Neural cell (in vitro differentiated cells): ENCODE measurements at regions not wholly inside any gene's neighbourhood (a gene's known extent, or its start where the extent isn't known, plus 50 kb on each side); places are given as distances from the start of the nearest gene placed in this dataset.

Experiments used
- H2AFZ ChIP-seq: fragments of 200-600, 300-800 bp; sonication (generic), shearing (Covaris generic); 2 replicates; pipeline ENCODE4 v1.6.0; 2014; ENCODE audit warnings: low read depth, mild to moderate bottlenecking, antibody characterized with exemption, low read length, moderate library complexity
- H3F3A ChIP-seq: fragments of 200-600 bp; shearing (Covaris generic); 2 replicates; pipeline ENCODE4 v1.6.1; 2016; ENCODE audit warnings: mild to moderate bottlenecking, moderate library complexity, mixed read lengths, antibody characterized with exemption, low read length; ENCODE audit not compliant: insufficient read depth, poor library complexity, severe bottlenecking
- H3K27ac ChIP-seq: fragments of 200-600, 300-800 bp; sonication (generic), shearing (Covaris generic); 2 replicates; pipeline ENCODE4 v1.5.1; 2014; ENCODE audit warnings: mild to moderate bottlenecking, low read length, moderate library complexity
- H3K27me3 ChIP-seq: fragments of 300-800, 200-600 bp; sonication (generic), shearing (Covaris generic); 2 replicates; pipeline ENCODE4 v1.6.0; 2014; ENCODE audit warnings: mild to moderate bottlenecking, low read depth, low read length, moderate library complexity; ENCODE audit not compliant: insufficient read depth
- H3K36me3 ChIP-seq: fragments of 300-800, 200-600 bp; sonication (generic), shearing (Covaris generic); 2 replicates; pipeline ENCODE4 v1.5.1; 2014; ENCODE audit warnings: mild to moderate bottlenecking, antibody characterized with exemption, low read length, moderate library complexity; ENCODE audit not compliant: insufficient read depth
- H3K4me2 ChIP-seq: fragments of 300-800, 200-600 bp; sonication (generic), shearing (Covaris generic); 2 replicates; pipeline ENCODE4 v1.6.0; 2014; ENCODE audit warnings: mild to moderate bottlenecking, low read length
- H3K4me3 ChIP-seq: fragments of 300-800, 200-600 bp; sonication (generic), shearing (Covaris generic); 2 replicates; pipeline ENCODE4 v1.5.1; 2014; ENCODE audit warnings: mild to moderate bottlenecking, low read length, moderate library complexity
- H3K79me2 ChIP-seq: fragments of 200-600 bp; shearing (Covaris generic); replicated peaks from 2 replicates; pipeline ENCODE4 v1.6.0; 2014; ENCODE audit warnings: mild to moderate bottlenecking, low read length, moderate library complexity; ENCODE audit not compliant: insufficient read depth
- H3K9ac ChIP-seq: fragments of 300-800, 200-600 bp; sonication (generic), shearing (Covaris generic); 2 replicates; pipeline ENCODE4 v1.6.1; 2016; ENCODE audit warnings: mild to moderate bottlenecking, low read length, mixed read lengths
- H3K9me2 ChIP-seq: fragments of 200-600 bp; shearing (Covaris generic); 2 replicates; pipeline ENCODE4 v1.6.1; 2016; ENCODE audit warnings: mild to moderate bottlenecking, low read length, mixed read lengths; ENCODE audit not compliant: insufficient read depth
- H3K9me3 ChIP-seq: fragments of 200-600, 300-800 bp; sonication (generic), shearing (Covaris generic); 2 replicates; pipeline ENCODE4 v1.6.1; 2016; ENCODE audit warnings: mild to moderate bottlenecking, mixed run types, low read length, moderate library complexity, mixed read lengths
- H4K20me1 ChIP-seq: fragments of 200-600 bp; shearing (Covaris generic); 2 replicates; pipeline ENCODE4 v1.6.1; 2016; ENCODE audit warnings: mild to moderate bottlenecking, mixed run types; ENCODE audit not compliant: insufficient read depth
- CTCF ChIP-seq: fragments of 450-650 bp; IDR thresholded peaks from 2 replicates; pipeline ENCODE4 v1.5.1; 2014; ENCODE audit warnings: antibody characterized with exemption, mild to moderate bottlenecking, moderate library complexity; ENCODE audit not compliant: poor library complexity, severe bottlenecking
- EP300 ChIP-seq: fragments of 450-650 bp; conservative IDR thresholded peaks from 2 replicates; pipeline ENCODE4 v1.6.1; 2014; ENCODE audit warnings: antibody characterized with exemption, mild to moderate bottlenecking, moderate library complexity; ENCODE audit not compliant: poor library complexity, severe bottlenecking
- EZH2 ChIP-seq: fragments of 200-600, 300-800 bp; shearing (Covaris generic), sonication (generic); IDR thresholded peaks from 2 replicates; pipeline ENCODE4 v1.6.1; 2014; ENCODE audit warnings: antibody characterized with exemption, low read length, borderline replicate concordance, mild to moderate bottlenecking; ENCODE audit not compliant: insufficient read depth, poor library complexity, severe bottlenecking
- MXI1 ChIP-seq: fragments of 450-650 bp; conservative IDR thresholded peaks from 2 replicates; pipeline ENCODE4 v1.6.1; 2014; ENCODE audit warnings: antibody characterized with exemption, mild to moderate bottlenecking; ENCODE audit not compliant: poor library complexity, severe bottlenecking
- POLR2AphosphoS5 ChIP-seq: IDR thresholded peaks from 2 replicates; pipeline ENCODE4 v1.6.1; 2012
- RAD21 ChIP-seq: fragments of 450-650 bp; conservative IDR thresholded peaks from 2 replicates; pipeline ENCODE4 v1.6.1; 2014; ENCODE audit warnings: antibody characterized with exemption, mild to moderate bottlenecking, moderate library complexity
- REST ChIP-seq: IDR thresholded peaks from 2 replicates; pipeline ENCODE4 v1.6.1; 2012; ENCODE audit warnings: borderline replicate concordance
- SMC3 ChIP-seq: fragments of 450-650 bp; conservative IDR thresholded peaks from 2 replicates; pipeline ENCODE4 v1.6.1; 2014; ENCODE audit warnings: antibody characterized with exemption, mild to moderate bottlenecking, moderate library complexity; ENCODE audit not compliant: poor library complexity
- TAF1 ChIP-seq: IDR thresholded peaks from 2 replicates; pipeline ENCODE4 v1.6.1; 2012; ENCODE audit warnings: low read depth

GRCh38 chr2:40512256-40512655 is 60.4 kb upstream of the SLC8A1 start (continued):
- TF ChIP-seq EZH2 = no peak

- Histone ChIP-seq H3K27me3 (no peaks in the 10 kb centered on the region), H3K79me2 (no peaks in the 10 kb centered on the region), H4K20me1 (no peaks in the 10 kb centered on the region), H3K27ac (no peak overlapping the region), H3K36me3 (no peaks in the 10 kb centered on the region), H3K9me3 (no peaks in the 10 kb centered on the region), H3F3A (no peaks in the 10 kb centered on the region), H3K4me3 (no peak overlapping the region), H3K9ac (no peak overlapping the region), H3K4me2 (no peak overlapping the region), H2AFZ (no peak overlapping the region), H3K9me2 (no peaks in the 10 kb centered on the region)
- TF ChIP-seq CTCF (no peak), SMC3 (no peak), TAF1 (no peak), MXI1 (no peak), REST (no peak), EZH2 (no peak)
These were observed 61.3 kb upstream of the SLC8A1 start for GRCh38 chr2:40513201-40513600.

GRCh38 chr2:40516604-40517003 is 64.7 kb upstream of the SLC8A1 start:
- no peak overlapping the region for H2AFZ ChIP-seq
- H3K9me3 ChIP-seq = no peaks in the 10 kb centered on the region
- no peak overlapping the region for H3K4me3 ChIP-seq
- no peaks in the 10 kb centered on the region for H3K36me3 ChIP-seq
- TF ChIP-seq RAD21 (no peak), POLR2AphosphoS5 (no peak)
- H3K4me2 ChIP-seq = no peak overlapping the region
- no peaks in the 10 kb centered on the region for H3F3A ChIP-seq
- no peaks in the 10 kb centered on the region for H3K9me2 ChIP-seq
- no peaks in the 10 kb centered on the region for H3K27me3 ChIP-seq
- no peaks in the 10 kb centered on the region for H3K79me2 ChIP-seq
- no peak overlapping the region for H3K27ac ChIP-seq
- no peak overlapping the region for H3K9ac ChIP-seq
- no peaks in the 10 kb centered on the region for H4K20me1 ChIP-seq

GRCh38 chr2:40528564-40528963 is 76.7 kb upstream of the SLC8A1 start:
- Histone ChIP-seq H3K27ac (no peak overlapping the region), H3K9me3 (no peaks in the 10 kb centered on the region), H4K20me1 (no peaks in the 10 kb centered on the region), H3K79me2 (no peaks in the 10 kb centered on the region), H3K27me3 (no peaks in the 10 kb centered on the region), H3K9ac (no peak overlapping the region), H3F3A (no peaks in the 10 kb centered on the region), H3K36me3 (no peaks in the 10 kb centered on the region), H3K4me3 (no peak overlapping the region), H2AFZ (no peak overlapping the region), H3K9me2 (no peaks in the 10 kb centered on the region), H3K4me2 (no peak overlapping the region)
- TF ChIP-seq MXI1 (no peak), EZH2 (no peak), CTCF (no peak), EP300 (no peak), RAD21 (no peak), POLR2AphosphoS5 (no peak), REST (no peak), TAF1 (no peak), SMC3 (no peak)
